Lower leg skin (tissue), 3 donors: ENCODE measurements at regions not wholly inside any gene's neighbourhood (a gene's known extent, or its start where the extent isn't known, plus 50 kb on each side); places are given as distances from the start of the nearest gene placed in this dataset.

Experiments used
- POLR2A ChIP-seq, 2 donors: fragments of 450-650 bp; IDR thresholded peaks; one replicate each; pipeline ENCODE4 v1.6.1; 2016 to 2017; ENCODE audit warnings: antibody characterized with exemption in 2 of 2, mild to moderate bottlenecking in 1 of 2, moderate library complexity in 1 of 2
- TF ChIP-seq, protein P1 (sequence below), 3 donors: fragments of 450-650 bp; IDR thresholded peaks; one replicate each; pipeline ENCODE4 v1.5.1; 2016; ENCODE audit warnings: antibody characterized with exemption in 3 of 3, mild to moderate bottlenecking in 3 of 3, moderate library complexity in 2 of 3

DNA sequence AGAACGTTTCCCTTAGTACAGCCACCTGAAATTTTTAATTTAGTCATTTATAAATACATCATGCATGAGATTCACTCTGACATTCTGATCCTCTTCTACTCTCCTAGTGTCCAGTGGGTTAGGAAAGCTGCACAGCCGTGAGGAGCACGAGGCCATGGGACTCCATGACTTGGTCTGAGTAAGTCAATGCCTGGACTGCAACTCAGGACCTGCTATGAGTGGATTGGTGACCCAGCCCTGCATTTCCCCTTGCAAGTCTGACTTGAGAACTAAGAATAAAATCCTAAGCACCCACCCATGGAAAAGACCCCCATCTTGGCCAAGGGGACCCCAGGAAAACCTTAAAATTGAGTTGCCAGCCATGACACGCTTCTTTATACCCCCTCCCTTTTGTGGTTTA, 237.6 kb upstream of the HDAC4 start:
- no peak for TF ChIP-seq POLR2A (IDR thresholded peaks at IDR 0.05)
- TF ChIP-seq, protein P1, sequence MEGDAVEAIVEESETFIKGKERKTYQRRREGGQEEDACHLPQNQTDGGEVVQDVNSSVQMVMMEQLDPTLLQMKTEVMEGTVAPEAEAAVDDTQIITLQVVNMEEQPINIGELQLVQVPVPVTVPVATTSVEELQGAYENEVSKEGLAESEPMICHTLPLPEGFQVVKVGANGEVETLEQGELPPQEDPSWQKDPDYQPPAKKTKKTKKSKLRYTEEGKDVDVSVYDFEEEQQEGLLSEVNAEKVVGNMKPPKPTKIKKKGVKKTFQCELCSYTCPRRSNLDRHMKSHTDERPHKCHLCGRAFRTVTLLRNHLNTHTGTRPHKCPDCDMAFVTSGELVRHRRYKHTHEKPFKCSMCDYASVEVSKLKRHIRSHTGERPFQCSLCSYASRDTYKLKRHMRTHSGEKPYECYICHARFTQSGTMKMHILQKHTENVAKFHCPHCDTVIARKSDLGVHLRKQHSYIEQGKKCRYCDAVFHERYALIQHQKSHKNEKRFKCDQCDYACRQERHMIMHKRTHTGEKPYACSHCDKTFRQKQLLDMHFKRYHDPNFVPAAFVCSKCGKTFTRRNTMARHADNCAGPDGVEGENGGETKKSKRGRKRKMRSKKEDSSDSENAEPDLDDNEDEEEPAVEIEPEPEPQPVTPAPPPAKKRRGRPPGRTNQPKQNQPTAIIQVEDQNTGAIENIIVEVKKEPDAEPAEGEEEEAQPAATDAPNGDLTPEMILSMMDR (IDR thresholded peaks at IDR 0.05): no peak
